ENCODE measurements at regions not wholly inside any gene's neighbourhood (a gene's known extent, or its start where the extent isn't known, plus 50 kb on each side); places are given as distances from the start of the nearest gene placed in this dataset.

DNA sequence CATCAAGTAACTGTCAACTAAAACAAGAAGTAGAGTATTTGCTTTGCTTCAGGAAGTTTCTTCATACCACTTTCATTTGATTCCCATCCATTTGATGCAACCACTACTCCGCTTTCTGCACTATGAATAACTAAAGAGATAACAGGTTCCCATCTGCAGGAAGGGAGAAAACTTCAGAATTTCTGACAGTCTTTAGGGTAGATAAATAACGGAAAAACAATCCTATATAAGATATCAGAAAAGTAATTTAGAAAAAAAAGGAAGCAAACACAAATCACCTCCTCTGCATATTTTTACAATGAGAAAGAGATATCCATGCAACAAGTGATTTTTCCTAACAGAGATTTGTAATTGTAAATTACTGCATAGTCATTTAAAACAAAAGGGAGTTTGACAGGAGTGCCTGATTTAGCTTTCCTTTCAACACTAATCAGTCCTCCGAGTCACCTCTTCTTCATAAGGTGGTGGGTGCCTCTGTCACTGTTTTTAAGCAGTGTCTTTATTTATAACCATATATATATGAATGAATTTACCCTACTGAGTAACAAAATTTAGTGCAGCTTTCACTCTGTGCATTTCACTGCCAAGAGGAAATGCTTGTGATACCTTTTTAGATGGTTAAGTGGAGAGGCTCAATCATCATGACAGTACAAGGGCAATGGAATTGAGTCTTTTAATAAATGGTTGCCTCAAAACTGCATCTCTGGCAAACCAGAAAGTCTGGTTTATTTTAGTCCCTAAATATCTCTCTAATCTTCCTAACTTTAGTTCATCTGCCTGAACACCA, 1920.4 kb downstream of the MRPL39 start:
- Histone ChIP-seq H3K4me3 (ENCODE audit: low read depth, low read length) (no peak overlapping the region), H3K4me1 (ENCODE audit: control insufficient read depth, insufficient read depth, low read length) (no peaks in the 10 kb centered on the region), H3K36me3 (ENCODE audit: control insufficient read depth in 2 of 2, insufficient read depth in 1 of 2, low read length in 2 of 2) (no peaks in the 10 kb centered on the region), H3K27ac (ENCODE audit: extremely low read depth, low read depth, low read length) (no peak overlapping the region), H3K9me3 (ENCODE audit: control insufficient read depth, insufficient read depth, low read depth, low read length) (no peaks in the 10 kb centered on the region)
- POLR2A ChIA-PET = no interaction called here
- CTCF ChIA-PET = no interaction called here
- TF ChIP-seq ZNF416 (tag by site-specific recombination; IDR thresholded peaks at IDR 0.05) (no peak), WT1 (tag by site-specific recombination; IDR thresholded peaks at IDR 0.05) (no peak), ZNF48 (tag by site-specific recombination; IDR thresholded peaks at IDR 0.05) (no peak), ZNF223 (tag by site-specific recombination; IDR thresholded peaks at IDR 0.05) (no peak), ZNF830 (tag by site-specific recombination; IDR thresholded peaks at IDR 0.05; ENCODE audit: low read depth) (no peak), KLF16 (tag by site-specific recombination; IDR thresholded peaks at IDR 0.05) (no peak), ZNF184 (tag by site-specific recombination; IDR thresholded peaks at IDR 0.05) (no peak), ZNF350 (tag by site-specific recombination; IDR thresholded peaks at IDR 0.05) (no peak), ZNF549 (tag by site-specific recombination; IDR thresholded peaks at IDR 0.05) (no peak)
- TF ChIP-seq, protein P1, sequence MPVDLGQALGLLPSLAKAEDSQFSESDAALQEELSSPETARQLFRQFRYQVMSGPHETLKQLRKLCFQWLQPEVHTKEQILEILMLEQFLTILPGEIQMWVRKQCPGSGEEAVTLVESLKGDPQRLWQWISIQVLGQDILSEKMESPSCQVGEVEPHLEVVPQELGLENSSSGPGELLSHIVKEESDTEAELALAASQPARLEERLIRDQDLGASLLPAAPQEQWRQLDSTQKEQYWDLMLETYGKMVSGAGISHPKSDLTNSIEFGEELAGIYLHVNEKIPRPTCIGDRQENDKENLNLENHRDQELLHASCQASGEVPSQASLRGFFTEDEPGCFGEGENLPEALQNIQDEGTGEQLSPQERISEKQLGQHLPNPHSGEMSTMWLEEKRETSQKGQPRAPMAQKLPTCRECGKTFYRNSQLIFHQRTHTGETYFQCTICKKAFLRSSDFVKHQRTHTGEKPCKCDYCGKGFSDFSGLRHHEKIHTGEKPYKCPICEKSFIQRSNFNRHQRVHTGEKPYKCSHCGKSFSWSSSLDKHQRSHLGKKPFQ (tag by site-specific recombination; IDR thresholded peaks at IDR 0.05) = no peak
- TF ChIP-seq, protein P2, sequence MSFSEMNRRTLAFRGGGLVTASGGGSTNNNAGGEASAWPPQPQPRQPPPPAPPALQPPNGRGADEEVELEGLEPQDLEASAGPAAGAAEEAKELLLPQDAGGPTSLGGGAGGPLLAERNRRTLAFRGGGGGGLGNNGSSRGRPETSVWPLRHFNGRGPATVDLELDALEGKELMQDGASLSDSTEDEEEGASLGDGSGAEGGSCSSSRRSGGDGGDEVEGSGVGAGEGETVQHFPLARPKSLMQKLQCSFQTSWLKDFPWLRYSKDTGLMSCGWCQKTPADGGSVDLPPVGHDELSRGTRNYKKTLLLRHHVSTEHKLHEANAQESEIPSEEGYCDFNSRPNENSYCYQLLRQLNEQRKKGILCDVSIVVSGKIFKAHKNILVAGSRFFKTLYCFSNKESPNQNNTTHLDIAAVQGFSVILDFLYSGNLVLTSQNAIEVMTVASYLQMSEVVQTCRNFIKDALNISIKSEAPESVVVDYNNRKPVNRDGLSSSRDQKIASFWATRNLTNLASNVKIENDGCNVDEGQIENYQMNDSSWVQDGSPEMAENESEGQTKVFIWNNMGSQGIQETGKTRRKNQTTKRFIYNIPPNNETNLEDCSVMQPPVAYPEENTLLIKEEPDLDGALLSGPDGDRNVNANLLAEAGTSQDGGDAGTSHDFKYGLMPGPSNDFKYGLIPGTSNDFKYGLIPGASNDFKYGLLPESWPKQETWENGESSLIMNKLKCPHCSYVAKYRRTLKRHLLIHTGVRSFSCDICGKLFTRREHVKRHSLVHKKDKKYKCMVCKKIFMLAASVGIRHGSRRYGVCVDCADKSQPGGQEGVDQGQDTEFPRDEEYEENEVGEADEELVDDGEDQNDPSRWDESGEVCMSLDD (tag by site-specific recombination; IDR thresholded peaks at IDR 0.05) = no peak

DNA sequence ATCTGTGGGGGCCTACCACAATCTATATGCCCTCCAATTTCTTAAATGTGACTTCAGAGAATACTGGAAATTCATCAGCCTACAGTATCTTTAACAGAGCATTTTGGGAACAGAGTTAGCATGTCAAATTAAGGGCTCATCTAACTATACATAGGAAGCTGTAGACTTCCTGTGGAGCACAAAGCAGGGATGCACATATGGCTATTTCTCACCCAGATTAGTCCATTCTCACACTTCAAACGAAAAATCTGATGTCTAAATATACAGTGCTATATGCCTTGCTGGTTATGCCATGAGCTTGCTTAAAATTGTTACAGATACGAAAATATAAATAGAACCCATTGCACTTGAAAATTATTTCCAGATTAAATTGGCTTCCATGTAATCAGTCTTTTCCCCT, 1922.8 kb downstream of the MRPL39 start:
- H3K27ac ChIP-seq (ENCODE audit: extremely low read depth, low read depth, low read length) = no peak overlapping the region
- H3K4me3 ChIP-seq (ENCODE audit: low read depth, low read length) = no peak overlapping the region
- H3K4me1 ChIP-seq (ENCODE audit: control insufficient read depth, insufficient read depth, low read length) = no peaks in the 10 kb centered on the region
- H3K36me3 ChIP-seq (ENCODE audit: control insufficient read depth in 2 of 2, insufficient read depth in 1 of 2, low read length in 2 of 2) = no peaks in the 10 kb centered on the region
- no peaks in the 10 kb centered on the region for H3K9me3 ChIP-seq (ENCODE audit: control insufficient read depth, insufficient read depth, low read depth, low read length)
- TF ChIP-seq ZFP37 (tag by site-specific recombination; IDR thresholded peaks at IDR 0.05) (no peak), ZNF311 (tag by site-specific recombination; IDR thresholded peaks at IDR 0.05; ENCODE audit: borderline replicate concordance) (no peak), ZNF626 (tag by site-specific recombination; IDR thresholded peaks at IDR 0.05) (no peak), ZNF747 (tag by site-specific recombination; IDR thresholded peaks at IDR 0.05) (no peak), ZNF664 (tag by site-specific recombination; IDR thresholded peaks at IDR 0.05) (no peak), ZNF707 (tag by site-specific recombination; IDR thresholded peaks at IDR 0.05) (no peak), ZNF501 (tag by site-specific recombination; IDR thresholded peaks at IDR 0.05) (no peak), ZNF391 (tag by site-specific recombination; IDR thresholded peaks at IDR 0.05; ENCODE audit: borderline replicate concordance, low read depth) (no peak), BCL11A (tag by site-specific recombination; IDR thresholded peaks at IDR 0.05; ENCODE audit: low read depth) (no peak), ZNF266 (tag by site-specific recombination; IDR thresholded peaks at IDR 0.05; ENCODE audit: low read depth) (no peak), KLF7 (tag by site-specific recombination; IDR thresholded peaks at IDR 0.05; ENCODE audit: borderline replicate concordance) (no peak), ZNF677 (tag by site-specific recombination; IDR thresholded peaks at IDR 0.05) (no peak), RBAK (tag by site-specific recombination; IDR thresholded peaks at IDR 0.05) (no peak), ZNF76 (tag by site-specific recombination; IDR thresholded peaks at IDR 0.05; ENCODE audit: borderline replicate concordance, low read depth) (no peak)
- POLR2A ChIA-PET = no interaction called here
- CTCF ChIA-PET = no interaction called here

Data from HEK293 (cell line).